MCF 10A (cell line): ENCODE measurements at regions not wholly inside any gene's neighbourhood (a gene's known extent, or its start where the extent isn't known, plus 50 kb on each side); places are given as distances from the start of the nearest gene placed in this dataset.
"Not testable (repeated sequence)": the region's sequence is repeated elsewhere in the genome, so short reads cannot be mapped to it uniquely, and the experiment has no call there.

Experiments used
- BruUV-seq: library from RNA; stranded (reverse); fragments of 400-500 nt; replicated peaks from 2 replicates; lab custom pipeline; 2021; lab: Mats Ljungman, UMichigan
- CTCF ChIA-PET: fragments of 300-600 bp; sonication (Branson Sonifier 250); formaldehyde crosslinking; extraction: SDS; loops from one replicate; lab custom pipeline; 2021; ENCODE audit warnings: antibody characterized with exemption, inconsistent platforms; lab: Yijun Ruan, JAX
- POLR2A ChIA-PET: fragments of 300-600, 350-650 bp; sonication (Branson Sonifier 250); formaldehyde crosslinking; extraction: SDS; loops from one replicate; lab custom pipeline; 2020; ENCODE audit warnings: antibody characterized with exemption, inconsistent platforms; lab: Yijun Ruan, JAX
- DNase-seq: peaks from one replicate; pipeline ENCODE4 v3.0.0-alpha.2; 2018; ENCODE audit not compliant: unreplicated experiment
- H3K27ac Mint-ChIP-seq: one replicate; pipeline ENCODE4 v1.8.0; 2022; ENCODE audit warnings: mild to moderate bottlenecking, low read depth, mixed read lengths; ENCODE audit not compliant: unreplicated experiment
- H3K27me3 Mint-ChIP-seq: one replicate; pipeline ENCODE4 v1.8.0; 2022; ENCODE audit warnings: mixed read lengths; ENCODE audit not compliant: insufficient read depth, unreplicated experiment
- H3K36me3 Mint-ChIP-seq: one replicate; pipeline ENCODE4 v1.8.0; 2022; ENCODE audit warnings: mild to moderate bottlenecking, moderate library complexity, mixed read lengths; ENCODE audit not compliant: insufficient read depth, unreplicated experiment
- H3K4me1 Mint-ChIP-seq: one replicate; pipeline ENCODE4 v1.8.0; 2022; ENCODE audit warnings: mixed read lengths; ENCODE audit not compliant: insufficient read depth, unreplicated experiment
- H3K4me3 Mint-ChIP-seq: one replicate; pipeline ENCODE4 v1.8.0; 2022; ENCODE audit warnings: mild to moderate bottlenecking, moderate library complexity, mixed read lengths; ENCODE audit not compliant: unreplicated experiment
- H3K9me3 Mint-ChIP-seq: one replicate; pipeline ENCODE4 v1.8.0; 2022; ENCODE audit warnings: mixed read lengths; ENCODE audit not compliant: unreplicated experiment
- CTCF ChIP-seq: fragments of 200-600 bp; IDR thresholded peaks from one replicate; pipeline ENCODE4 v1.8.0; 2022; ENCODE audit warnings: antibody characterized with exemption, mild to moderate bottlenecking; ENCODE audit not compliant: unreplicated experiment
- intact Hi-C: fragments of 100-400 bp; cut with micrococcal nuclease; formaldehyde crosslinking; loops from 2 replicates; pipeline ENCODE4 v1.14.1; 2022

GRCh38 chr3:153978006-153978405 lies 143.2 kb upstream of the ARHGEF26 start:
- ChIA-PET CTCF (interaction anchor here (0.6 to 3.0 kb wide), 2 partner anchors 8 to 10 kb away, joined by 3 to 17 read pairs; no protein-coding TSS in a partner anchor), POLR2A (interaction anchor here (0.6 kb wide), 1 partner anchor 733 kb away, joined by 3 read pairs; no protein-coding TSS in a partner anchor)
- H3K27me3 Mint-ChIP-seq = no peaks in the 10 kb centered on the region
- H3K4me1 Mint-ChIP-seq = peaks cover 13% of the 10 kb centered on the region
- BruUV-seq = no TSS peak
- no peak overlapping the region for H3K27ac Mint-ChIP-seq
- no peak for DNase-seq
- no peaks in the 10 kb centered on the region for H3K36me3 Mint-ChIP-seq
- TF ChIP-seq CTCF = no peak
- intact Hi-C loops = loop anchor here (10.0 kb wide), 1 partner anchor 383 kb away; no protein-coding TSS in a partner anchor
- no peak overlapping the region for H3K4me3 Mint-ChIP-seq
- H3K9me3 Mint-ChIP-seq = peaks cover 6% of the 10 kb centered on the region

- intact Hi-C loops = loop anchor here (10.0 kb wide), 1 partner anchor 385 kb away; no protein-coding TSS in a partner anchor
- POLR2A ChIA-PET = interaction anchor here (0.9 to 1.2 kb wide), 2 partner anchors 9 to 42 kb away, joined by 3 to 4 read pairs; no protein-coding TSS in a partner anchor
- H3K36me3 Mint-ChIP-seq = no peaks in the 10 kb centered on the region
- BruUV-seq = no TSS peak
- CTCF ChIA-PET = interaction anchor here (0.6 to 3.0 kb wide), 3 partner anchors 10 to 385 kb away, joined by 3 to 17 read pairs (median 3); no protein-coding TSS in a partner anchor
- no peak for DNase-seq
- H3K27ac Mint-ChIP-seq = no peak overlapping the region
- H3K4me3 Mint-ChIP-seq = no peak overlapping the region
- no peaks in the 10 kb centered on the region for H3K27me3 Mint-ChIP-seq
- peaks cover 13% of the 10 kb centered on the region for H3K4me1 Mint-ChIP-seq
- TF ChIP-seq CTCF = no peak
- H3K9me3 Mint-ChIP-seq = peaks cover 7% of the 10 kb centered on the region
These were observed 141.6 kb upstream of the ARHGEF26 start for GRCh38 chr3:153979418-153980251.

- intact Hi-C loops = no loop called here
- peaks cover 13% of the 10 kb centered on the region for H3K4me1 Mint-ChIP-seq
- peak; percentile 61 for DNase-seq
- peaks cover 7% of the 10 kb centered on the region for H3K9me3 Mint-ChIP-seq
- no TSS peak for BruUV-seq
- no peak for TF ChIP-seq CTCF
- no peak overlapping the region for H3K4me3 Mint-ChIP-seq
- no peaks in the 10 kb centered on the region for H3K36me3 Mint-ChIP-seq
- POLR2A ChIA-PET = interaction anchor here (0.9 to 1.2 kb wide), 2 partner anchors 10 to 43 kb away, joined by 3 to 4 read pairs; no protein-coding TSS in a partner anchor
- CTCF ChIA-PET = interaction anchor here (0.6 to 3.0 kb wide), 4 partner anchors 11 to 532 kb away, joined by 3 to 17 read pairs (median 3); no protein-coding TSS in a partner anchor
- H3K27me3 Mint-ChIP-seq = no peaks in the 10 kb centered on the region
- no peak overlapping the region for H3K27ac Mint-ChIP-seq
These were observed 141.0 kb upstream of the ARHGEF26 start for GRCh38 chr3:153980252-153980590.

GRCh38 chr3:153997364-153997763 lies 123.8 kb upstream of the ARHGEF26 start:
- POLR2A ChIA-PET, BruUV-seq: not testable (repeated sequence)

More at GRCh38 chr3:153997364-153997763, 123.8 kb upstream of the ARHGEF26 start:
- H3K27me3 Mint-ChIP-seq, H3K27ac Mint-ChIP-seq, H3K36me3 Mint-ChIP-seq, H3K4me3 Mint-ChIP-seq, H3K9me3 Mint-ChIP-seq, intact Hi-C loops, CTCF ChIA-PET, H3K4me1 Mint-ChIP-seq: not testable (repeated sequence)
- peak; percentile 13 for DNase-seq
